ENCODE measurements at regions not wholly inside any gene's neighbourhood (a gene's known extent, or its start where the extent isn't known, plus 50 kb on each side); places are given as distances from the start of the nearest gene placed in this dataset.
"Not testable (repeated sequence)": the region's sequence is repeated elsewhere in the genome, so short reads cannot be mapped to it uniquely, and the experiment has no call there.

- DNase-seq, result not testable (repeated sequence)
Measured at GRCh38 chr16:29273298-29274054, 133.0 kb downstream of the NPIPB11 start.

GRCh38 chr16:29271721-29272675, 134.5 kb downstream of the NPIPB11 start:
- not testable (repeated sequence) for DNase-seq

GRCh38 chr16:29270923-29271322, 135.6 kb downstream of the NPIPB11 start:
- DNase-seq, result not testable (repeated sequence)

- DNase-seq, result not testable (repeated sequence)
Measured at GRCh38 chr16:29270033-29270432, 136.5 kb downstream of the NPIPB11 start.

- not testable (repeated sequence) for DNase-seq
Measured at GRCh38 chr16:29269192-29269811, 137.2 kb downstream of the NPIPB11 start.

- DNase-seq, result not testable (repeated sequence)
Measured at GRCh38 chr16:29268785-29269191, 137.7 kb downstream of the NPIPB11 start.

GRCh38 chr16:29268348-29268747, 138.2 kb downstream of the NPIPB11 start:
- DNase-seq, result not testable (repeated sequence)

GRCh38 chr16:29267891-29268290, 138.6 kb downstream of the NPIPB11 start:
- DNase-seq, result not testable (repeated sequence)

GRCh38 chr16:29267055-29267619, 139.4 kb downstream of the NPIPB11 start:
- not testable (repeated sequence) for DNase-seq

- DNase-seq, result peak; percentile 25
Measured at GRCh38 chr16:29266612-29267011, 139.9 kb downstream of the NPIPB11 start.

- peak; percentile 47 for DNase-seq
Measured at GRCh38 chr16:29265255-29265853, 141.2 kb downstream of the NPIPB11 start.

GRCh38 chr16:29264080-29264837, 142.3 kb downstream of the NPIPB11 start:
- DNase-seq, result not testable (repeated sequence)

- DNase-seq, result not testable (repeated sequence)
Measured at GRCh38 chr16:29262725-29263124, 143.8 kb downstream of the NPIPB11 start.

GRCh38 chr16:29261427-29262248, 144.9 kb downstream of the NPIPB11 start:
- DNase-seq, result not testable (repeated sequence)

GRCh38 chr16:29260683-29261426, 145.7 kb downstream of the NPIPB11 start:
- not testable (repeated sequence) for DNase-seq

GRCh38 chr16:29259635-29260457, 146.7 kb downstream of the NPIPB11 start:
- DNase-seq, result not testable (repeated sequence)

- DNase-seq, result not testable (repeated sequence)
Measured at GRCh38 chr16:29258946-29259634, 147.4 kb downstream of the NPIPB11 start.
